Suppressor macrophage treated with lipopolysaccharide for 4 hours (primary cell): ENCODE measurements at regions not wholly inside any gene's neighbourhood (a gene's known extent, or its start where the extent isn't known, plus 50 kb on each side); places are given as distances from the start of the nearest gene placed in this dataset.

ENCODE experiments used
- DNase-seq: peaks from one replicate; pipeline ENCODE4 v3.0.0-alpha.2; 2020

GRCh38 chr12:128178966-128179365 is 88.0 kb upstream of the TMEM132C start:
- no peak for DNase-seq

- no peak for DNase-seq
Observed at GRCh38 chr12:128180166-128180565, 86.8 kb upstream of the TMEM132C start.

- DNase-seq, result no peak
Observed at GRCh38 chr12:128190052-128190451, 76.9 kb upstream of the TMEM132C start.

- no peak for DNase-seq
Observed at GRCh38 chr12:128190614-128191013, 76.4 kb upstream of the TMEM132C start.

GRCh38 chr12:128191380-128191779 is 75.6 kb upstream of the TMEM132C start:
- DNase-seq, result no peak

- no peak for DNase-seq
Observed at GRCh38 chr12:128204711-128205110, 62.3 kb upstream of the TMEM132C start.

GRCh38 chr12:128205145-128205544 is 61.8 kb upstream of the TMEM132C start:
- DNase-seq, result no peak

- DNase-seq, result no peak
Observed at GRCh38 chr12:128205758-128206157, 61.2 kb upstream of the TMEM132C start.
